HG03139 (cell line): ENCODE measurements at regions not wholly inside any gene's neighbourhood (a gene's known extent, or its start where the extent isn't known, plus 50 kb on each side); places are given as distances from the start of the nearest gene placed in this dataset.

ENCODE experiments used
- ATAC-seq: cut with Tn5 transposase; IDR thresholded peaks from one replicate; pipeline ENCODE4 v1.9.1; 2021; ENCODE audit not compliant: unreplicated experiment

DNA sequence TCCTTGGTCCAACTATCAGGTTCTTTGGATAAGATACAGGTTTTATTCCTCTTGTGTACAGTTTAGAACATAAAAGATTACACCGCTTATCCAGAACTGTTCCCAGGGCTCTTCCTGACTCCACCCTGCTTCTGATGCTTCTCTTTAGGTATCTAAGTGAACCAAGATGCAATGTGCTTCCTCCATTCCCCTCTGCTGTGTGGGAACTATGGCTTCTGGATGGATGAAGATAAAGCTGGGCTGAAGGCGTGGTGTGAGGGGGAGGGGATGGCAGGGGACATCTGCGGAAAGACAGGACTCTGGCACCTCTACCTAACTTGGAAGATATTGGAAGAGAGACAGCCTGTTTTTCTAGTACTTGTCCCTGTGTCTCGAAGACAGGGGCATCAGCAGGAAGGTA, 209.9 kb upstream of the TBX20 start:
- no peak for ATAC-seq

- ATAC-seq = no peak
Measured at GRCh38 chr7:35463176-35463700, 209.3 kb upstream of the TBX20 start.

DNA sequence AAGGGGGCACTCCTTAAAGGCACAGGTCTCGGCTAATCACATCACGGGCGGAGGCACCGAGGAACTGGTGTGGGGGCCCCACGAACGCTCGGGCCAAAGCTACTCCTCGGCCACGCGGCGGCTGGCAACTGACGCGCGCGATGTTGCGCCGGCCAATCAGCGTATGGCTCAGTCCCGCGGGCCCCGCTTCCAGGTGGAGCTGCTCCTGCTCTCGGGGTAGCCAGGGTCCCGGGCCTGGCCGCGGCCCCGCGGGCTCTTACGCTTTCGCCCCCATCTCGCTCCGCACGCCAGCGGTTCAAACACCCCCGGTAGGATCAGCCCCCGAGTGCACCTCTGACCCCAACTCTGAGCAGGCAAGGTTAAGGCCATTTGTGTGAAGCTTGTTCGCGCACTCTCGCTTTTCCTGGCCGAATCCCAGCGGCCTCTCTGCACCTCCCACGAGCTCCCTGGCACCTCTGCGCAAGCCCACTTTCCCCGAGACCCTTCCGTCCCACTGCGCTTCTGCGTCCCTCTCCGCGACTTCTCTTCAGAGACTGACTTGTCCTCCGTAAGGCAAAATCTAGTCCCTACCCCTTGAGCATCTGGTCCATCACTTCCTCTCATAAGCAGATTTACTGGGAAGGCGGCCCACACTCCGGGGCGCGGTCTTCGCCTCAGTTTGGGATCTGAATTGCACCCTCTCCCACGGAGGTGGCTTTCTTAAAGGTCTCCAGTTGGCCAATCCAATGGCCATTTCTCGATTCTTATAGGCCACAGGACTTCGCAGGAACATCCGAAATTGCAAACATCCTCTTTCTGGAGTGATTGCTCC, 200.9 kb upstream of the TBX20 start:
- no peak for ATAC-seq

- ATAC-seq = no peak
Measured at GRCh38 chr7:35450456-35451214, 196.7 kb upstream of the TBX20 start.

DNA sequence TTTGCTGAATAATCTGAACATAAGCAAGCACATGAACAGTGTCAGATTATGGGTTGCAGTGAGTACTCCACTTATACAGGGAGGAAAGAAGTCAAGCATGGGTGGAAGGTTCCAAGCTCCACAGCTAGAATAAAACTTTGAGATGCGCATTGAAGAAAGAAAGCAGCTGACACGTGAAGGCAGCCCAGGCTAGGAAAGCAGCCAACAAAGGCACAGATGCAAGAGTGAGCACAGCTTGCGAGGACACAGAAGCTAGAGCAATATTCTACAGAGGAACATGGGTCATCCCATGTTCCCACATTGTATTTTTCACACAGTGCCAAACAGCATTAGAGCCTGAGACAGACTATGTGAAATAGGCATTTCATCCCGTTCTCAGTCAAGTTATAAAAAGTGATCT, 194.6 kb upstream of the TBX20 start:
- ATAC-seq = no peak

- ATAC-seq = no peak
Measured at GRCh38 chr7:35446091-35446490, 192.2 kb upstream of the TBX20 start.

GRCh38 chr7:35437619-35438275, 183.8 kb upstream of the TBX20 start:
- ATAC-seq = no peak

- no peak for ATAC-seq
Measured at GRCh38 chr7:35436452-35436851, 182.6 kb upstream of the TBX20 start.

DNA sequence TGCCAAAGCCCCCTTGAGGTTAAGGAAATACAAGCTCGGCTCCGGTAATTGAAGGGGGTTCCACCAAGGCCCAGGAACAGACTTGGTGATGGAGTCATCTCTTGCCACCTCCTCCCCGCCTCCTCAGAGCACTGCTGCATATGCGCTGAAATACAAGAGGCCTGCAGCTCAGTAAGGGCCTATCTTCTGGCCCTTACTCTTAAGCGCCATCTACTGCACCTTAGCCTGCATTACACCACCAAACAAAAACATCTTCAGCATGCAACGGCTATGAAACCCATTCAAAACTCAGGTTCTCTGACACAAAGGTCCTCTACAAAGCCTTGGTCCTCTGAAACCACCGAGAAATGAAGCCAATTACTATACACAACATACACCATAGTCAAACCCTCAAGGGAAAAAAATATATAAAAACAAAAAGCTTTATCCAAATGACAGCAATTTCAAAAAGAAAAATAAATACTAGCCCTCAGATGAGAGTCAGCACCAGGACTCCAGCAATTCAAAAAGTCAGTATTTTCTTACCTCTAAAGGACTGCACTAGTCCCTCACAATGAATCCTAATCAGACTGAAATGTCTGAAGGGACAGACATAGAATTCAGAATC, 176.8 kb upstream of the TBX20 start:
- no peak for ATAC-seq

DNA sequence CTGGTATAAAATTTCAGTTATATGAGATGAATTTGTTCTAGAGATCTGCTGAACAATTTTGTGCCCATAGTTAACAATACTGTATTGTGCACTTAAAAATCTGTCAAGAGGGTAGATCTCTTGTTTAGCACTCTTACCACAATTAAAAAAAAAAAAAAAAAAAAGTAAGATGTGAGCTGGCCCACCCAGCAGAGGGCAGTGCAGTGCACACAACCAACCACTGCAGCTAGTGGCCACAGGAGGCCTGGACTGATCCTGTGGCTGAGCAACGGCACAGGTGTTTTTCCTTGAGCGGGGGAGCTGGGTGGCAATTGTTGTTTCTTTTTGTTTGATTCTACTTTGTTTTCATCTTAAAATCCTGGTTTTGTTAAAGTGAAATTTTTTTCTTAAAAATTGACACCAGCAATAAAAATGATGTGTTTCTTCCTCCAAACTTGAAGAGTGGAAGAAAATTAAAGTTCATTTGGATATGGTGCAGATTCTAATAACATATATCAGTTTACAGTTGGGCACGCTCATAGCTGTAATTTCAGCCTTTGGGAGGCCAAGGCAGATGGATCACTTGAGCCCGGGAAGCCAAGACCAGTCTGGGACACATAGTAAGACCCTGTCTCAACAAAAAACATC, 171.1 kb upstream of the TBX20 start:
- ATAC-seq = peak; percentile 84

GRCh38 chr7:35424440-35424839, 170.5 kb upstream of the TBX20 start:
- ATAC-seq = no peak

GRCh38 chr7:35422715-35423114, 168.8 kb upstream of the TBX20 start:
- no peak for ATAC-seq

- ATAC-seq = no peak
Measured at GRCh38 chr7:35420656-35421055, 166.8 kb upstream of the TBX20 start.

DNA sequence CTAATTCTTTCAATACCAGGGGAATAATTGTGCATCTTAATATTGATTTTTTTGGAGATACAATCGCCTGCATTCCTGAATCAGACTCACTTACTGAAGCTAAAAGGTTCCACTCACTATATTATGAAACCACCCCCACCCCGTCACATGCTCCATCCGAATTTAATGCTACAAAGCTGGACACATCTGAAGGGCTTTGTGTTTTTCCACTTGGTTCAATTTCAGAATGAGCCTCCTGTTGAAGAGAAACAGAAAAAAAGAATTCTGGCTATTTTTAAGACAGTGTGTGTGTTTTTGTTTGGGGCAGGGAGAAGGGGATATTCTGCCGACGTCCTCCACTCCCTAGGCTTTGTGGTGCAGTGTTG, 165.5 kb upstream of the TBX20 start:
- no peak for ATAC-seq

- no peak for ATAC-seq
Measured at GRCh38 chr7:35418716-35419390, 165.0 kb upstream of the TBX20 start.

DNA sequence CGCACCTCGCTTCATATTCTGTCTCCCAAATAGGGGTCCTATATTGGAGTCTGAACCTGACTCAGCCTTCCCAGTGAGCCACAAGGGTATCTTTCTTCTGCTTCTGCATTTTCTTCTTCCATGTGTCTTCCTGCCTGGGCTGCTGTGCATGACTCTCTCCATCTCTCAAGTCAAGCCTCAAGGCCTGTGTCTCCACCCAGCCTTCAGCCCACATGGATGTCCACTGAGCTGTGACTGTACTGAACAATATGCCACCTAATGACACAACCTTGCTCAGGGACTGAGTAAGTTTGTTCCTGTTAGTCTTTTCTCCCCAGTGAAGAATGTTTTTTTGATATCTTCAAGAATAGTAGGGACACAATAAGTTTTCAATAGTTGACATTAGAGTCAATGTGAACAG, 162.7 kb upstream of the TBX20 start:
- no peak for ATAC-seq

DNA sequence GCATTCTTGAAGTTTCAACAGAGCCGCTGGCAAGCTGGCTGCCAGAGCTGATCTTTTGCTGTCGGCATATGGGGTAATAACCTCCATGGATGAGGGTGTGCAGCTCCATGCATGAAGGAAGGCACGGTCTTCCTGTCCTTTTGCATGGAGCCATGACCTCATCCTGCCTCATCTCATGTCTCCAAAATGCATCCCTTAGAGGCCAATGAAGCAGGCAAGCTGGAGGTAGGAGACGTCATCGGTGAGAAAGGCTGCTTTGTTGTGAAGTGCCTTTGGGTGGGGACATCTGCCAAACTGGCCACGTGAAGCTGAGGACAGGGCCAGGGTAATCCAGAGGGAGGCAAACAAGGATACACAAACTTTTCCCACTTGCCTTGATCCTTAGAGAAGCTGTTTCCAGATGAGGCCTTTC, 161.5 kb upstream of the TBX20 start:
- ATAC-seq = no peak

GRCh38 chr7:35411331-35411730, 157.4 kb upstream of the TBX20 start:
- no peak for ATAC-seq

- no peak for ATAC-seq
Measured at GRCh38 chr7:35405461-35405860, 151.6 kb upstream of the TBX20 start.

GRCh38 chr7:35401217-35401879, 147.4 kb upstream of the TBX20 start:
- no peak for ATAC-seq
